ENCODE measurements at regions not wholly inside any gene's neighbourhood (a gene's known extent, or its start where the extent isn't known, plus 50 kb on each side); places are given as distances from the start of the nearest gene placed in this dataset.

DNA sequence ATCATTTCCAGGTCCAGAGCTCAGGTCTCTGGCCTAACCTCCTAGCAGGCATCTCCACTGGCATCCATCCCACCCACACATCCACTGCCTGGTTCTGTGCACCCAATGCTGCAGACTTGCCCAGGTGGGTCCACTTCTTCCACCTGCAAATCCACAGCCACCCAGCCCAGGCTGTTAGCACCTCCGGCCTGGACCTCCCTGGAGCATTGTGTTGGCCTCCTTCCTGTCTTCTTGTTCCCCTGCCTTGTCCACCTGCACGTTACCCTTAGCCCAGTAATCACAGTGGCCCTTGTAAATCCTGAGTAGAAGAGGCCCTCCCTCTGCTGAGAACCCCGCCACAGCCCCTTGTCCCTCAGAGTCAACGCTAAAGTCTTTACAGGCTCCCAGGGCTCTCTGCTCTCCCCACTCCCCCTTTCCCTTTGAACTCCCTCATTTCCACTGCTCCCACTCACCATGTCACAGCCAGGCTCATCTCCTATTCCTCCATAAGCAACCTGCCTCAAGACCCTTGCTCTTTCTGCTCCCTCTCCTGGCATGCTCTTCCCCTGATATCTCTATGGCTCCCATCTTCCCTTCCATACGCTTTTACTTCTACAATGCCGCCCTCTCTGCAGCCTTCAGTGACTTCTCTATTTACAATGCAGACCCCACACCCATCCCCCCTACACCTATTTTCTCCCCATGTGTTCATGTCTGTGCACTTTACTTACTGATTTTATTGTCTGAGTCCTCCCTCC, 288.8 kb downstream of the FOXL1 start:
- Histone ChIP-seq H3K9me3 (ENCODE audit: low read depth, low read length, poor library complexity, severe bottlenecking) (no peaks in the 10 kb centered on the region), H3K4me1 (ENCODE audit: insufficient read depth, low read length, poor library complexity, severe bottlenecking) (no peaks in the 10 kb centered on the region), H3K27me3 (replicated peaks; ENCODE audit: insufficient read depth, low read depth, low read length, poor library complexity) (peaks cover 10% of the 10 kb centered on the region), H3K4me3 (ENCODE audit: low read depth, low read length, poor library complexity, severe bottlenecking) (no peak overlapping the region), H3K27ac (ENCODE audit: low read depth, low read length, poor library complexity, severe bottlenecking) (no peak overlapping the region), H3K36me3 (ENCODE audit: insufficient read depth, low read length, poor library complexity, severe bottlenecking) (no peaks in the 10 kb centered on the region)
- POLR2A ChIA-PET (ENCODE audit: low non-redundant PET), result no interaction called here
- intact Hi-C loops (cut with micrococcal nuclease; ENCODE audit: unreplicated experiment), result no loop called here
- BruUV-seq (replicated peaks), result no TSS peak
- no peak for DNase-seq (ENCODE audit: low spot score)
- no peak for TF ChIP-seq EZH2 (IDR thresholded peaks at IDR 0.05; ENCODE audit: borderline replicate concordance, low read depth, low read length, poor library complexity, severe bottlenecking)
- TF ChIP-seq, protein P1, sequence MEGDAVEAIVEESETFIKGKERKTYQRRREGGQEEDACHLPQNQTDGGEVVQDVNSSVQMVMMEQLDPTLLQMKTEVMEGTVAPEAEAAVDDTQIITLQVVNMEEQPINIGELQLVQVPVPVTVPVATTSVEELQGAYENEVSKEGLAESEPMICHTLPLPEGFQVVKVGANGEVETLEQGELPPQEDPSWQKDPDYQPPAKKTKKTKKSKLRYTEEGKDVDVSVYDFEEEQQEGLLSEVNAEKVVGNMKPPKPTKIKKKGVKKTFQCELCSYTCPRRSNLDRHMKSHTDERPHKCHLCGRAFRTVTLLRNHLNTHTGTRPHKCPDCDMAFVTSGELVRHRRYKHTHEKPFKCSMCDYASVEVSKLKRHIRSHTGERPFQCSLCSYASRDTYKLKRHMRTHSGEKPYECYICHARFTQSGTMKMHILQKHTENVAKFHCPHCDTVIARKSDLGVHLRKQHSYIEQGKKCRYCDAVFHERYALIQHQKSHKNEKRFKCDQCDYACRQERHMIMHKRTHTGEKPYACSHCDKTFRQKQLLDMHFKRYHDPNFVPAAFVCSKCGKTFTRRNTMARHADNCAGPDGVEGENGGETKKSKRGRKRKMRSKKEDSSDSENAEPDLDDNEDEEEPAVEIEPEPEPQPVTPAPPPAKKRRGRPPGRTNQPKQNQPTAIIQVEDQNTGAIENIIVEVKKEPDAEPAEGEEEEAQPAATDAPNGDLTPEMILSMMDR (conservative IDR thresholded peaks at IDR 0.05; ENCODE audit: low read depth, low read length), result no peak
- CTCF ChIA-PET, result no interaction called here

DNA sequence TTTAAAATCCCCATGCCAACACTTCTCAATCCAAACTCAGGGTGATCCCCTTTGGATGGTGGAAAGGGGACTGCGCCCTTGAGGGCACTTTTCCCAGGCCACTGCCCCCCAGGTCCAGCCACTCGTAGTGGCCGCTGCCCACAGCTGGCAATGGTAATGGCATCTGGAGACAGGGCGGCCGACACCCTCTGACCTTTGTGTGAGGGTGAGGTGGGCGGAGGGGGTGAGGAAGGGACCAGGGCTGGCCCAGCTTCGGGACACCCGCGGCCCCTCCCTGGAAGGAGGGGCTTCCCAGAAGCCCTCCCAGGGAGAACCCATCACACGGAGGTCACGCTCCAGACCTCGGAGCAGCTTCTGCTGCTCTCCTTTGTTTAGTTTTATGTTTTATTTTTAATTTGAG, 289.7 kb downstream of the FOXL1 start:
- Histone ChIP-seq H3K4me3 (ENCODE audit: low read depth, low read length, poor library complexity, severe bottlenecking) (no peak overlapping the region), H3K36me3 (ENCODE audit: insufficient read depth, low read length, poor library complexity, severe bottlenecking) (no peaks in the 10 kb centered on the region), H3K9me3 (ENCODE audit: low read depth, low read length, poor library complexity, severe bottlenecking) (no peaks in the 10 kb centered on the region), H3K4me1 (ENCODE audit: insufficient read depth, low read length, poor library complexity, severe bottlenecking) (no peaks in the 10 kb centered on the region), H3K27ac (ENCODE audit: low read depth, low read length, poor library complexity, severe bottlenecking) (no peak overlapping the region), H3K27me3 (replicated peaks; ENCODE audit: insufficient read depth, low read depth, low read length, poor library complexity) (peaks cover 10% of the 10 kb centered on the region)
- TF ChIP-seq, protein P1 (conservative IDR thresholded peaks at IDR 0.05; ENCODE audit: low read depth, low read length), result no peak
- no peak for TF ChIP-seq EZH2 (IDR thresholded peaks at IDR 0.05; ENCODE audit: borderline replicate concordance, low read depth, low read length, poor library complexity, severe bottlenecking)
- intact Hi-C loops (cut with micrococcal nuclease; ENCODE audit: unreplicated experiment), result no loop called here
- POLR2A ChIA-PET (ENCODE audit: low non-redundant PET), result no interaction called here
- BruUV-seq (replicated peaks), result no TSS peak
- CTCF ChIA-PET, result no interaction called here
- DNase-seq (ENCODE audit: low spot score), result no peak

DNA sequence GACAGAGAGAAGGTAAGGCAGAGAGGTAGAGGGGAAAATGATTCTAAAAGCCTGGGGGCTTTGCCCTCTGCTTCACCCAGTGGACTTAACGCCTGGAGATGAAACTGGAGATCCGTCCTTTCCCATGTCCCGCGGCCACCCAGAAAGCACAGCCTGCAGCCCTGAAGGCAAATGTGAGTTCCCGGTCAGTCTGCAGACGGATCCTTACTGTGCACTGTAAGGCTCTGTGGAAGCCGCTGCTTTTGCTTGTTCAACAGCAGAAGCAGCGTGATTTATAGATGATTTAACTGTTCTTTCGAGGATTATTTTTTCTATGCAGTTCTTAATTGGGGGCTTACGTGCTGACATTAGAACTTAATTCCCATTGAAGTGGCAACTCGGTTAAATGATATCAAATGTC, 290.4 kb downstream of the FOXL1 start:
- H3K36me3 ChIP-seq (ENCODE audit: insufficient read depth, low read length, poor library complexity, severe bottlenecking), result no peaks in the 10 kb centered on the region
- H3K4me1 ChIP-seq (ENCODE audit: insufficient read depth, low read length, poor library complexity, severe bottlenecking), result no peaks in the 10 kb centered on the region
- no peak overlapping the region for H3K27ac ChIP-seq (ENCODE audit: low read depth, low read length, poor library complexity, severe bottlenecking)
- CTCF ChIA-PET, result interaction anchor here (0.5 kb wide), 1 partner anchor 110 kb away, joined by 3 read pairs; no protein-coding TSS in a partner anchor
- H3K9me3 ChIP-seq (ENCODE audit: low read depth, low read length, poor library complexity, severe bottlenecking), result no peaks in the 10 kb centered on the region
- H3K27me3 ChIP-seq (replicated peaks; ENCODE audit: insufficient read depth, low read depth, low read length, poor library complexity), result peaks cover 10% of the 10 kb centered on the region
- no TSS peak for BruUV-seq (replicated peaks)
- intact Hi-C loops (cut with micrococcal nuclease; ENCODE audit: unreplicated experiment), result no loop called here
- POLR2A ChIA-PET (ENCODE audit: low non-redundant PET), result no interaction called here
- no peak for DNase-seq (ENCODE audit: low spot score)
- TF ChIP-seq EZH2 (IDR thresholded peaks at IDR 0.05; ENCODE audit: borderline replicate concordance, low read depth, low read length, poor library complexity, severe bottlenecking), result no peak
- TF ChIP-seq, protein P1 (conservative IDR thresholded peaks at IDR 0.05; ENCODE audit: low read depth, low read length), result no peak
- H3K4me3 ChIP-seq (ENCODE audit: low read depth, low read length, poor library complexity, severe bottlenecking), result no peak overlapping the region
